OCI-LY7 (cell line): ENCODE measurements at regions not wholly inside any gene's neighbourhood (a gene's known extent, or its start where the extent isn't known, plus 50 kb on each side); places are given as distances from the start of the nearest gene placed in this dataset.

Source experiments
- EZH2phosphoT487 ChIP-seq: fragments of 200-600 bp; sonication (generic); IDR thresholded peaks from 2 replicates; pipeline ENCODE4 v1.6.1; 2018; ENCODE audit warnings: low read depth, borderline replicate concordance, mild to moderate bottlenecking, mixed run types, antibody characterized with exemption, low read length, moderate library complexity, mixed read lengths
- TF ChIP-seq, protein P1 (sequence below): fragments of 200-600 bp; sonication (generic); conservative IDR thresholded peaks from 2 replicates; pipeline ENCODE4 v1.5.1; 2014; ENCODE audit warnings: mild to moderate bottlenecking, antibody characterized with exemption, low read length, moderate library complexity, mixed read lengths

DNA sequence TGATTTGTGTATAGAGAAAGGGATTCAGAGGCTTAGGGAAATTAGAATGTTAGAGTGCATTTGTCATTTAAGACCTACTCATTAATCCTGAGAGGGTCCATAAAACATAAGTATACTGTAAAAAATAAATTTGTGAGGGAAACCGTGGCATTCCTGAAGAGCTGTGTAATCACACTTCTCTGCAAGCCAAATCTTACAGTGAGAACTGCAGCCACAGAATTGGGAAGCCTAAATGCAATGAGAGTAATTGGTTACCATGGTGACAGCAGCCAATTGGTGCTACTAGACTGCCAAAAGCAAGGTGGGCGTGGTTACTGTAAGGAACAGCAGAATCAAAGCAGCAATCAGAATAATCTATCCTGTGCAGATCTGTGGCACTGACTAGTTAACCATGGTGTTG, 345.2 kb upstream of the GRID2 start:
- TF ChIP-seq, protein P1, sequence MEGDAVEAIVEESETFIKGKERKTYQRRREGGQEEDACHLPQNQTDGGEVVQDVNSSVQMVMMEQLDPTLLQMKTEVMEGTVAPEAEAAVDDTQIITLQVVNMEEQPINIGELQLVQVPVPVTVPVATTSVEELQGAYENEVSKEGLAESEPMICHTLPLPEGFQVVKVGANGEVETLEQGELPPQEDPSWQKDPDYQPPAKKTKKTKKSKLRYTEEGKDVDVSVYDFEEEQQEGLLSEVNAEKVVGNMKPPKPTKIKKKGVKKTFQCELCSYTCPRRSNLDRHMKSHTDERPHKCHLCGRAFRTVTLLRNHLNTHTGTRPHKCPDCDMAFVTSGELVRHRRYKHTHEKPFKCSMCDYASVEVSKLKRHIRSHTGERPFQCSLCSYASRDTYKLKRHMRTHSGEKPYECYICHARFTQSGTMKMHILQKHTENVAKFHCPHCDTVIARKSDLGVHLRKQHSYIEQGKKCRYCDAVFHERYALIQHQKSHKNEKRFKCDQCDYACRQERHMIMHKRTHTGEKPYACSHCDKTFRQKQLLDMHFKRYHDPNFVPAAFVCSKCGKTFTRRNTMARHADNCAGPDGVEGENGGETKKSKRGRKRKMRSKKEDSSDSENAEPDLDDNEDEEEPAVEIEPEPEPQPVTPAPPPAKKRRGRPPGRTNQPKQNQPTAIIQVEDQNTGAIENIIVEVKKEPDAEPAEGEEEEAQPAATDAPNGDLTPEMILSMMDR = no peak
- no peak for TF ChIP-seq EZH2phosphoT487
